ENCODE measurements at regions not wholly inside any gene's neighbourhood (a gene's known extent, or its start where the extent isn't known, plus 50 kb on each side); places are given as distances from the start of the nearest gene placed in this dataset.

DNA sequence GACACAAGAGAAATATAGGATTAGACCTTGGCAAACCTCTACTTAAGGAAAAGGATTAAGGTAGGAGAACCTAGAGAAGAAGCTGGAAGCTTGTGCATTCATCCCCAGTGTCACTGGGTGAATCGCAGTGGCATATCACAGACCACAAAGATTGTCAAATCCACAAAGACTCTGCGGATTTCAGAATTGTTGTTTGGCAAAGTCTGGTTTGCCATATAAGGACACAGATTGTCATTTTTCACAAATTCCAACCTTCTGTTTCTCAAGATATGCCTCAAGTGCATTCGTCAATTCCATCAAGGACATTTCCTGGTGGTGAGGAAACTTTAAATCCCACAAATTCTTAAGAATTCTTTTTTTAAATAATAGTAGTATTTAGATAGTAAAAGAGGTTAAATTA, 395.1 kb upstream of the PAPPA start (continued):
- TF ChIP-seq ZNF396 (CRISPR knock-in tag; IDR thresholded peaks at IDR 0.05; ENCODE audit: borderline replicate concordance) (no peak), ESRRA (CRISPR knock-in tag; IDR thresholded peaks at IDR 0.05; ENCODE audit: borderline replicate concordance) (no peak), SP1 (CRISPR knock-in tag; conservative IDR thresholded peaks at IDR 0.05) (no peak), ZNF671 (CRISPR knock-in tag; IDR thresholded peaks at IDR 0.05) (no peak)

DNA sequence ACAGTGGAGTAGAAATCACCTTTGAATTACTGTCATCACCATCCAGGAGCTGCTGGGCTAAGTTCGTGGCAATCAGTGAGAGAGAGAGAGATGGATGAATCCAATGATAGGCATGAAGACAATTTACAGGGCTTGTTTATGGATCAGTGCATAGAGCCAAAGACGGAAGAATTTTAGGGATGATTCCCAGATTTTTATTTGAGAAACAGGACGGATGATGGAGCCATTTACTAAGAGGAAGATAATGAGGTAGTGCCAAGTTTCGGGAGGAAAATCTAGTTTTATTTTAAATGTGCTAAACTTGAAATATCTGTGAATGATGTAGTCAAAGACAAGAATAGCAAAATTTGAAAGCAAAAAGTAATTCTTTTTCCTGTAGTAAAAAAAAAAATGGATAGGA, 394.2 kb upstream of the PAPPA start:
- Mint-ChIP-seq H3K4me3 (no peak overlapping the region), H3K9me3 (no peaks in the 10 kb centered on the region), H3K27me3 (ENCODE audit: low read depth) (no peaks in the 10 kb centered on the region; the same call in 1 of the 2 replicates), H3K36me3 (no peaks in the 10 kb centered on the region; the same call in 1 of the 2 replicates), H3K4me1 (peaks cover 7% of the 10 kb centered on the region), H3K27ac (no peak overlapping the region)
- ATAC-seq (no peak), DNase-seq (ENCODE audit: low spot score) (no peak)
- TF ChIP-seq ZNF416 (CRISPR knock-in tag; IDR thresholded peaks at IDR 0.05): no peak
- TF ChIP-seq, protein P1, sequence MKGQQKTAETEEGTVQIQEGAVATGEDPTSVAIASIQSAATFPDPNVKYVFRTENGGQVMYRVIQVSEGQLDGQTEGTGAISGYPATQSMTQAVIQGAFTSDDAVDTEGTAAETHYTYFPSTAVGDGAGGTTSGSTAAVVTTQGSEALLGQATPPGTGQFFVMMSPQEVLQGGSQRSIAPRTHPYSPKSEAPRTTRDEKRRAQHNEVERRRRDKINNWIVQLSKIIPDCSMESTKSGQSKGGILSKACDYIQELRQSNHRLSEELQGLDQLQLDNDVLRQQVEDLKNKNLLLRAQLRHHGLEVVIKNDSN (CRISPR knock-in tag; IDR thresholded peaks at IDR 0.05): no peak
- TF ChIP-seq TP53 (CRISPR knock-in tag; IDR thresholded peaks at IDR 0.05): no peak
- TF ChIP-seq, protein P2, sequence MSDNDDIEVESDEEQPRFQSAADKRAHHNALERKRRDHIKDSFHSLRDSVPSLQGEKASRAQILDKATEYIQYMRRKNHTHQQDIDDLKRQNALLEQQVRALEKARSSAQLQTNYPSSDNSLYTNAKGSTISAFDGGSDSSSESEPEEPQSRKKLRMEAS (CRISPR knock-in tag; IDR thresholded peaks at IDR 0.05): no peak
- TF ChIP-seq, protein P3, sequence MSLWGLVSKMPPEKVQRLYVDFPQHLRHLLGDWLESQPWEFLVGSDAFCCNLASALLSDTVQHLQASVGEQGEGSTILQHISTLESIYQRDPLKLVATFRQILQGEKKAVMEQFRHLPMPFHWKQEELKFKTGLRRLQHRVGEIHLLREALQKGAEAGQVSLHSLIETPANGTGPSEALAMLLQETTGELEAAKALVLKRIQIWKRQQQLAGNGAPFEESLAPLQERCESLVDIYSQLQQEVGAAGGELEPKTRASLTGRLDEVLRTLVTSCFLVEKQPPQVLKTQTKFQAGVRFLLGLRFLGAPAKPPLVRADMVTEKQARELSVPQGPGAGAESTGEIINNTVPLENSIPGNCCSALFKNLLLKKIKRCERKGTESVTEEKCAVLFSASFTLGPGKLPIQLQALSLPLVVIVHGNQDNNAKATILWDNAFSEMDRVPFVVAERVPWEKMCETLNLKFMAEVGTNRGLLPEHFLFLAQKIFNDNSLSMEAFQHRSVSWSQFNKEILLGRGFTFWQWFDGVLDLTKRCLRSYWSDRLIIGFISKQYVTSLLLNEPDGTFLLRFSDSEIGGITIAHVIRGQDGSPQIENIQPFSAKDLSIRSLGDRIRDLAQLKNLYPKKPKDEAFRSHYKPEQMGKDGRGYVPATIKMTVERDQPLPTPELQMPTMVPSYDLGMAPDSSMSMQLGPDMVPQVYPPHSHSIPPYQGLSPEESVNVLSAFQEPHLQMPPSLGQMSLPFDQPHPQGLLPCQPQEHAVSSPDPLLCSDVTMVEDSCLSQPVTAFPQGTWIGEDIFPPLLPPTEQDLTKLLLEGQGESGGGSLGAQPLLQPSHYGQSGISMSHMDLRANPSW (CRISPR knock-in tag; conservative IDR thresholded peaks at IDR 0.05; ENCODE audit: low read depth): no peak
- no peak for TF ChIP-seq ZNF219 (CRISPR knock-in tag; IDR thresholded peaks at IDR 0.05; ENCODE audit: borderline replicate concordance)
- no peak for TF ChIP-seq ZNF232 (CRISPR knock-in tag; IDR thresholded peaks at IDR 0.05)
- no peak for TF ChIP-seq GRHL2 (CRISPR knock-in tag; IDR thresholded peaks at IDR 0.05; ENCODE audit: insufficient replicate concordance, severe bottlenecking)
- TF ChIP-seq ZNF121 (CRISPR knock-in tag; IDR thresholded peaks at IDR 0.05): no peak
- TF ChIP-seq ZNF281 (CRISPR knock-in tag; IDR thresholded peaks at IDR 0.05): no peak
- ChIA-PET POLR2A (no interaction called here), CTCF (no interaction called here)

DNA sequence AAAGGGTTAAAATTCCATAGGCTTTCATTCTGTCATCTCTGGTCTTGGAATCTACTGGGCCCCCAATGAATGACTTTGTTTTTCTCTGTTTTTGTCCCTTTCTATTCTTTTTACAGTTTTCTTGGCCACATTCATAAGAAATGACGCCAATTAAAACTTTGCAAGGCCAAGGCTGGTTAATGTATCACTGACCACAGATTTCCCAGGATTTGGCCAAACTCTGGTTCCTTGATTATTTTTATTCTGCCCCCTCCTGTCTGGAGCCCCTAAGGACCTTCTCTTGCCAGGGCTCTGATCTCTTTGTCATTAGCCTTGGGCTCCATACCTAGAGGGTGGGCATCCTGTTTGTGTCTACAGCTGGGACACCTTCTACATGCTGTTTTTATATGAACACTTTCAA, 388.9 kb upstream of the PAPPA start:
- CTCF ChIA-PET: no interaction called here
- Mint-ChIP-seq H3K27ac (no peak overlapping the region), H3K27me3 (ENCODE audit: low read depth) (no peaks in the 10 kb centered on the region), H3K4me1 (no peaks in the 10 kb centered on the region), H3K9me3 (no peaks in the 10 kb centered on the region), H3K4me3 (no peak overlapping the region), H3K36me3 (no peaks in the 10 kb centered on the region; the same call in 1 of the 2 replicates)
- ATAC-seq (no peak), DNase-seq (ENCODE audit: low spot score) (no peak)
- TF ChIP-seq NFYB (CRISPR knock-in tag; conservative IDR thresholded peaks at IDR 0.05; ENCODE audit: low read depth) (no peak), ATF6 (CRISPR knock-in tag; IDR thresholded peaks at IDR 0.05) (no peak)
- POLR2A ChIA-PET: no interaction called here
